ENCODE measurements at regions not wholly inside any gene's neighbourhood (a gene's known extent, or its start where the extent isn't known, plus 50 kb on each side); places are given as distances from the start of the nearest gene placed in this dataset.

- DNase-seq: no peak
- no peaks in the 10 kb centered on the region for H3K36me3 ChIP-seq (ENCODE audit: control insufficient read depth, insufficient read depth, low read length)
- ChIA-PET POLR2A (no interaction called here), CTCF (no interaction called here)
- no peak for TF ChIP-seq CTCF (IDR thresholded peaks at IDR 0.05; ENCODE audit: insufficient read depth in 1 of 2, low read depth in 1 of 2, low read length in 1 of 2, severe bottlenecking in 1 of 2, unreplicated experiment in 1 of 2)
- intact Hi-C loops (cut with micrococcal nuclease; ENCODE audit: unreplicated experiment): no loop called here
- no peaks in the 10 kb centered on the region for H3K27me3 ChIP-seq (replicated peaks; ENCODE audit: control insufficient read depth, insufficient read depth, low read length)
- H3K9me3 ChIP-seq: no peaks in the 10 kb centered on the region
- H3K4me3 ChIP-seq (ENCODE audit: low read depth, low read length): no peak overlapping the region
- no peaks in the 10 kb centered on the region for H3K36me3 Mint-ChIP-seq (ENCODE audit: insufficient read depth, unreplicated experiment)
- H3K27ac Mint-ChIP-seq (ENCODE audit: unreplicated experiment): no peak overlapping the region
- no peaks in the 10 kb centered on the region for H3K9me3 Mint-ChIP-seq (ENCODE audit: unreplicated experiment)
- no peaks in the 10 kb centered on the region for H3K4me1 ChIP-seq
- no TSS peak for BruUV-seq (replicated peaks)
- no peaks in the 10 kb centered on the region for H3K4me1 Mint-ChIP-seq (ENCODE audit: low read depth, unreplicated experiment)
- H3K4me3 Mint-ChIP-seq (ENCODE audit: unreplicated experiment): no peak overlapping the region
- peaks cover 3% of the 10 kb centered on the region for H3K27me3 Mint-ChIP-seq (ENCODE audit: insufficient read depth, unreplicated experiment)
Observed at GRCh38 chr4:18318682-18319388, 297.3 kb upstream of the LCORL start.

- Mint-ChIP-seq H3K4me1 (ENCODE audit: low read depth, unreplicated experiment) (no peaks in the 10 kb centered on the region), H3K27me3 (ENCODE audit: insufficient read depth, unreplicated experiment) (peaks cover 3% of the 10 kb centered on the region), H3K27ac (ENCODE audit: unreplicated experiment) (no peak overlapping the region), H3K4me3 (ENCODE audit: unreplicated experiment) (no peak overlapping the region), H3K9me3 (ENCODE audit: unreplicated experiment) (no peaks in the 10 kb centered on the region), H3K36me3 (ENCODE audit: insufficient read depth, unreplicated experiment) (no peaks in the 10 kb centered on the region)
- intact Hi-C loops (cut with micrococcal nuclease; ENCODE audit: unreplicated experiment): no loop called here
- H3K4me1 ChIP-seq: no peaks in the 10 kb centered on the region
- no peak for DNase-seq
- no peak for TF ChIP-seq CTCF (IDR thresholded peaks at IDR 0.05; ENCODE audit: insufficient read depth in 1 of 2, low read depth in 1 of 2, low read length in 1 of 2, severe bottlenecking in 1 of 2, unreplicated experiment in 1 of 2)
- no peaks in the 10 kb centered on the region for H3K9me3 ChIP-seq
- CTCF ChIA-PET: no interaction called here
- H3K27me3 ChIP-seq (replicated peaks; ENCODE audit: control insufficient read depth, insufficient read depth, low read length): no peaks in the 10 kb centered on the region
- BruUV-seq (replicated peaks): no TSS peak
- H3K4me3 ChIP-seq (ENCODE audit: low read depth, low read length): no peak overlapping the region
- no peaks in the 10 kb centered on the region for H3K36me3 ChIP-seq (ENCODE audit: control insufficient read depth, insufficient read depth, low read length)
- POLR2A ChIA-PET: interaction anchor here (0.7 kb wide), 1 partner anchor 73 kb away, joined by 6 read pairs; no protein-coding TSS in a partner anchor
Observed at GRCh38 chr4:18314731-18315130, 293.2 kb upstream of the LCORL start.

- TF ChIP-seq CTCF (IDR thresholded peaks at IDR 0.05; ENCODE audit: insufficient read depth in 1 of 2, low read depth in 1 of 2, low read length in 1 of 2, severe bottlenecking in 1 of 2, unreplicated experiment in 1 of 2): no peak
- CTCF ChIA-PET: no interaction called here
- BruUV-seq (replicated peaks): no TSS peak
- no peaks in the 10 kb centered on the region for H3K4me1 Mint-ChIP-seq (ENCODE audit: low read depth, unreplicated experiment)
- no peak for DNase-seq
- Histone ChIP-seq H3K27me3 (replicated peaks; ENCODE audit: control insufficient read depth, insufficient read depth, low read length) (no peaks in the 10 kb centered on the region), H3K4me3 (ENCODE audit: low read depth, low read length) (no peak overlapping the region), H3K36me3 (ENCODE audit: control insufficient read depth, insufficient read depth, low read length) (no peaks in the 10 kb centered on the region), H3K9me3 (no peaks in the 10 kb centered on the region), H3K4me1 (no peaks in the 10 kb centered on the region)
- H3K27ac Mint-ChIP-seq (ENCODE audit: unreplicated experiment): no peak overlapping the region
- no peaks in the 10 kb centered on the region for H3K36me3 Mint-ChIP-seq (ENCODE audit: insufficient read depth, unreplicated experiment)
- H3K27me3 Mint-ChIP-seq (ENCODE audit: insufficient read depth, unreplicated experiment): peaks cover 3% of the 10 kb centered on the region
- intact Hi-C loops (cut with micrococcal nuclease; ENCODE audit: unreplicated experiment): no loop called here
- no peak overlapping the region for H3K4me3 Mint-ChIP-seq (ENCODE audit: unreplicated experiment)
- H3K9me3 Mint-ChIP-seq (ENCODE audit: unreplicated experiment): no peaks in the 10 kb centered on the region
- POLR2A ChIA-PET: no interaction called here
Observed at GRCh38 chr4:18297684-18298083, 276.1 kb upstream of the LCORL start.

Data from Caco-2 (cell line).